SJSA1 (cell line): ENCODE measurements at regions not wholly inside any gene's neighbourhood (a gene's known extent, or its start where the extent isn't known, plus 50 kb on each side); places are given as distances from the start of the nearest gene placed in this dataset.
"Not testable (repeated sequence)": the region's sequence is repeated elsewhere in the genome, so short reads cannot be mapped to it uniquely, and the experiment has no call there.

Experiments used
- DNase-seq, 2 experiments: peaks; one replicate each; pipeline ENCODE4 v3.0.0-alpha.2; 2015 to 2020; ENCODE audit warnings: low spot score in 2 of 2, low read depth in 1 of 2
- H3K27ac ChIP-seq: fragments of 250-450 bp; sonication (Bioruptor Pico); 2 replicates; pipeline ENCODE4 v1.5.1; 2020; ENCODE audit warnings: mild to moderate bottlenecking, moderate library complexity
- H3K27me3 ChIP-seq: fragments of 250-450 bp; sonication (Bioruptor Pico); replicated peaks from 2 replicates; pipeline ENCODE4 v1.5.1; 2020; ENCODE audit warnings: mild to moderate bottlenecking, moderate library complexity
- H3K36me3 ChIP-seq: fragments of 250-450 bp; sonication (Bioruptor Pico); 2 replicates; pipeline ENCODE4 v1.5.1; 2020; ENCODE audit warnings: mild to moderate bottlenecking
- H3K4me1 ChIP-seq: fragments of 250-450 bp; sonication (Bioruptor Pico); replicated peaks from 2 replicates; pipeline ENCODE4 v1.6.1; 2021; ENCODE audit warnings: mild to moderate bottlenecking
- H3K4me3 ChIP-seq: fragments of 250-450 bp; sonication (Bioruptor Pico); 2 replicates; pipeline ENCODE4 v1.5.1; 2020; ENCODE audit warnings: mild to moderate bottlenecking
- H3K9me3 ChIP-seq: fragments of 250-450 bp; sonication (Bioruptor Pico); replicated peaks from 2 replicates; pipeline ENCODE4 v1.5.1; 2020; ENCODE audit warnings: mild to moderate bottlenecking

- no peaks in the 10 kb centered on the region for H3K36me3 ChIP-seq
- no peak overlapping the region for H3K4me3 ChIP-seq
- H3K27ac ChIP-seq, result no peak overlapping the region
- no peaks in the 10 kb centered on the region for H3K9me3 ChIP-seq
- no peaks in the 10 kb centered on the region for H3K4me1 ChIP-seq
- no peak for DNase-seq
- no peaks in the 10 kb centered on the region for H3K27me3 ChIP-seq
Observed at GRCh38 chr3:87498358-87499080, 222.1 kb upstream of the POU1F1 start.

DNA sequence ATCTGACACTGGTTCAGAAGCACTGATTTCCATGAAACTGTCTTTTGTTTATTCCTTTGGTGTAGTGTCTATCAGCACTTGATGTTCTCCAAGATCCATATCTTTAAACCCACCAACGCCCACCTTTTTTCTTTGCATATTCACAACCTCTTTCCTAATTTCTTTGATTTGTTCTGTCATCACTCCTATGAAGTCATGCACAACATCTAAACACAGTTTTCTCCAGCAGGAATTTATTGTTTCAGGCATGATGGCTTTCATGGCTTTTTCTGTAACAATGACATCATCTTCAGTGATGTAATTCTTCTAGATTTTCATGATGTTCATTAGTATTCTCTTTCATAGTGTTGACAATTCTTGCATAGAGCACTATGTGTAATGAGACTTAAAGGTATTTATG, 219.6 kb upstream of the POU1F1 start:
- no peaks in the 10 kb centered on the region for H3K27me3 ChIP-seq
- H3K27ac ChIP-seq, result no peak overlapping the region
- no peaks in the 10 kb centered on the region for H3K36me3 ChIP-seq
- no peaks in the 10 kb centered on the region for H3K9me3 ChIP-seq
- no peak for DNase-seq
- no peaks in the 10 kb centered on the region for H3K4me1 ChIP-seq
- no peak overlapping the region for H3K4me3 ChIP-seq

- no peaks in the 10 kb centered on the region for H3K4me1 ChIP-seq
- H3K27me3 ChIP-seq, result no peaks in the 10 kb centered on the region
- DNase-seq, result no peak
- H3K36me3 ChIP-seq, result no peaks in the 10 kb centered on the region
- H3K27ac ChIP-seq, result no peak overlapping the region
- H3K9me3 ChIP-seq, result no peaks in the 10 kb centered on the region
- no peak overlapping the region for H3K4me3 ChIP-seq
Observed at GRCh38 chr3:87494264-87494663, 217.9 kb upstream of the POU1F1 start.

DNA sequence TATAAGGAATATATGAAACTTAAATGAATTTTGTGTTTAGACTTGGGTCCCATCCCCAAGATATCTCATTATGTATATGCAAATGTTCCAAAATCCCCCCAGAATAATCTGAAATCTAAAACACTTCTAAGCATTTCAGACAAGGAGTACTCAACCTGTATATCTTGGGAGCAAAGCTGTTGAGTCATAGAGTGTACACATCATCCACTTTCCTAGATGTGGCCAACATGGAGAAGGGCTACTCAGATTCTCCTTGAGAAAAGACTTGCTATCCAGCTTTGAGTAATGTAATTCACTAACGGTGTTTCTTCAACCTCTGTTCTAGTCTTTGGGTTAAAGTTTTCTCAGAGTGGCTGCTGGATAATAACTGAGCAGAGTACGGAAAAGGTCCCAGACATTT, 215.5 kb upstream of the POU1F1 start:
- no peak for DNase-seq
- H3K4me3 ChIP-seq, result no peak overlapping the region
- H3K27me3 ChIP-seq, result no peaks in the 10 kb centered on the region
- H3K27ac ChIP-seq, result no peak overlapping the region
- no peaks in the 10 kb centered on the region for H3K4me1 ChIP-seq
- H3K36me3 ChIP-seq, result no peaks in the 10 kb centered on the region
- H3K9me3 ChIP-seq, result no peaks in the 10 kb centered on the region

GRCh38 chr3:87489892-87490291, 213.5 kb upstream of the POU1F1 start:
- Histone ChIP-seq H3K9me3 (no peaks in the 10 kb centered on the region), H3K27ac (no peak overlapping the region), H3K4me1 (no peaks in the 10 kb centered on the region), H3K4me3 (no peak overlapping the region), H3K27me3 (no peaks in the 10 kb centered on the region), H3K36me3 (no peaks in the 10 kb centered on the region)
- no peak for DNase-seq

DNA sequence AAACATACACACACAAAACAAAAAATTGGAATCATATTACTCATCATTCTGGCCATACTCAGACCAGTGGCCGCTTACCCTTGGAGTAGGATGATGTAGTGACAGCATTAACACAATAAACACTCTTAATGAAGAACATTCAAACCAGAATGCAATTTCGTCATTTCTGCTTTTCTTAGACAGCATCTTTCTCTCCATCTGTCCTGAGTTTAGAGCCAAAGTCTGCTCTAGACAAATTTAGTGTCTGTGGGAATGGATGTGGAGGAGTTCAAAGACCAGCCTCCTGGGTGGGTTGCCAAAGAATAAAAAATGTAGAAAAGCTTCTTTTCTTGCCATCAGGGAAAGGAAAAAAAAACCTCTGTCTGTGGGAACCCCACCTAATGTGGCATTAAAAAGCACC, 212.4 kb upstream of the POU1F1 start:
- no peaks in the 10 kb centered on the region for H3K4me1 ChIP-seq
- no peak overlapping the region for H3K27ac ChIP-seq
- no peak for DNase-seq
- no peak overlapping the region for H3K4me3 ChIP-seq
- no peaks in the 10 kb centered on the region for H3K27me3 ChIP-seq
- H3K9me3 ChIP-seq, result no peaks in the 10 kb centered on the region
- no peaks in the 10 kb centered on the region for H3K36me3 ChIP-seq

GRCh38 chr3:87486635-87487034, 210.3 kb upstream of the POU1F1 start:
- not testable (repeated sequence) for H3K27me3 ChIP-seq

DNA sequence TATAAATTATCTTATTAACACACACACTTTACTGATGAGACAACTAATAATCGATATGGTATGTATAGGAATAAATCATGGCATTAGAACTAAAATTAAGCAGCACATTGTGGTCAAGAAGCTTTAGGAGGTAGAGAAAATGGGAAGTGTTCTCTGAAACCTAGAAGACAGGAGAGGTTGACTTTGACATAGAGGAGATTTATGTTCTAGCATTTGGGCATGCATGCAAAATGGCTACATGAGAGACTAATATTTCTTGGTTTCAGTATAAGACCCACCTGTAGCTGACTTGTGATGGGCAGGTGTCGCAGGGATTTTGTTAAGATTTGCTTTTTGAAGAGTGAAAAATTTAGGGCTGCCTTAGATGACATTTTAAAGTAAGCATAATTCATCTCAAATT, 209.7 kb upstream of the POU1F1 start:
- Histone ChIP-seq H3K9me3 (no peaks in the 10 kb centered on the region), H3K4me1 (no peaks in the 10 kb centered on the region), H3K27ac (no peak overlapping the region), H3K4me3 (no peak overlapping the region), H3K36me3 (no peaks in the 10 kb centered on the region), H3K27me3 (no peaks in the 10 kb centered on the region)
- DNase-seq, result no peak

More at GRCh38 chr3:87486635-87487034, 210.3 kb upstream of the POU1F1 start:
- not testable (repeated sequence) for H3K4me3 ChIP-seq, H3K36me3 ChIP-seq, H3K9me3 ChIP-seq, H3K4me1 ChIP-seq, H3K27ac ChIP-seq, DNase-seq

GRCh38 chr3:87478716-87479115, 202.3 kb upstream of the POU1F1 start:
- no peak for DNase-seq
- Histone ChIP-seq H3K27me3 (no peaks in the 10 kb centered on the region), H3K4me3 (no peak overlapping the region), H3K9me3 (no peaks in the 10 kb centered on the region), H3K27ac (no peak overlapping the region), H3K36me3 (no peaks in the 10 kb centered on the region), H3K4me1 (no peaks in the 10 kb centered on the region)

GRCh38 chr3:87473944-87474343, 197.6 kb upstream of the POU1F1 start:
- no peak overlapping the region for H3K4me3 ChIP-seq
- H3K4me1 ChIP-seq, result no peaks in the 10 kb centered on the region
- H3K27me3 ChIP-seq, result no peaks in the 10 kb centered on the region
- H3K9me3 ChIP-seq, result no peaks in the 10 kb centered on the region
- H3K36me3 ChIP-seq, result no peaks in the 10 kb centered on the region
- no peak for DNase-seq
- no peak overlapping the region for H3K27ac ChIP-seq

DNA sequence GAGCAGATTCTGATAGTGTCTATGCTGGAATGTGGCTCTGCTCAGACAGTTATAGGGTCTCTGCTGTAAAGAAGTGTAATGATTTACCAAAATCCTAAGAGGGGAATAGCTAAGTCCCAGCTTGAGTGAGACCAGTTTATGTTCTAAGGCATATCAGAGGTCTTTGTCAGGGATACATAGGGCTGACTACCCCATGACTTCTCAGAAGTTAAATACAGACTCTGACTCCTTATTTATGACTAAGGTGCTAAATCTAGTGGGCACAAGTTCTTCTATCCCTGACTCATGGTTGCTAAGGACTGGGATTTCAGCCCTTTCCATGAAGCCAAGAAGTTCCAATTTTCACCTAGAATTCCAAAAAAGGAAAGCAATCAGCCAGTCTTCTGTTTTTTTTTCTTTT, 192.6 kb upstream of the POU1F1 start:
- Histone ChIP-seq H3K36me3 (no peaks in the 10 kb centered on the region), H3K4me1 (no peaks in the 10 kb centered on the region), H3K27me3 (no peaks in the 10 kb centered on the region), H3K9me3 (no peaks in the 10 kb centered on the region), H3K4me3 (no peak overlapping the region), H3K27ac (no peak overlapping the region)
- DNase-seq, result no peak

DNA sequence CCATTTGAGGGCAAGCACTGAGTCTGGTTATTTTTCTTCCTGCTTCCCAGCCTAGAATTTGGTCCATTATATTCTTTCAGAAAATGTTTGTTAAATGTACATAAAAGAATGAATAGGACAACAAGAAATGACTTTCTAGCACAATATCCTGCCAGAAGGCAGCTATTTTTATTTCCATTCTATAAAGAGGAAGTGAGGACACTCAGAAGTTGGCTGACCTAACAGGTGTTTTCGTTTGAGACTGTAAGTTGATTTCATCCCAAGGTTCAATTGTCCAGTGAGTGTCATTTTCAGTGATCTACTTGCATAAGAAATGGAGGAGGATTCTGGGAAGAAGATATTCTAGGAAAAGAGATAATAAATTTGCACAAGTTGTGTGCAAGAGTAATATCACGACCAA, 191.9 kb upstream of the POU1F1 start:
- Histone ChIP-seq H3K36me3 (no peaks in the 10 kb centered on the region), H3K4me1 (no peaks in the 10 kb centered on the region), H3K27ac (no peak overlapping the region), H3K27me3 (no peaks in the 10 kb centered on the region), H3K4me3 (no peak overlapping the region), H3K9me3 (no peaks in the 10 kb centered on the region)
- DNase-seq, result no peak

DNA sequence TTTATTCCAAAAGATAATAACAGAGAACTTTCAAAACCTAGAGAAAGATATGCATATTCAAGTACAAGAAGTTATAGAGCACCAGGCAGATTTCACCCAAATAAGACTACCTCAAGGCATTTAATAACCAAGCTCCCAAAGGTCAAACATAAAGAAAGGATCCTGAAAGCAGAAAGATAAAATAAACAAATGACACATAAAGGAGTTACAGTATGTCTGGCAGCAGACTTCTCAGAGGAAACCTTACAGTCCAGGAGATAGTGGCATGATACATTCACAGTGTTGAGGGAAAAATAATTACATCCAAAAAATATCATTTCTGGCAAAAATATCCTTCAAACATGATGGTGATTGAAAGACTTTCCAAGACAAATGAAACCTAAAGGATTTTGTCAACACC, 185.8 kb upstream of the POU1F1 start:
- H3K9me3 ChIP-seq, result no peaks in the 10 kb centered on the region

DNA sequence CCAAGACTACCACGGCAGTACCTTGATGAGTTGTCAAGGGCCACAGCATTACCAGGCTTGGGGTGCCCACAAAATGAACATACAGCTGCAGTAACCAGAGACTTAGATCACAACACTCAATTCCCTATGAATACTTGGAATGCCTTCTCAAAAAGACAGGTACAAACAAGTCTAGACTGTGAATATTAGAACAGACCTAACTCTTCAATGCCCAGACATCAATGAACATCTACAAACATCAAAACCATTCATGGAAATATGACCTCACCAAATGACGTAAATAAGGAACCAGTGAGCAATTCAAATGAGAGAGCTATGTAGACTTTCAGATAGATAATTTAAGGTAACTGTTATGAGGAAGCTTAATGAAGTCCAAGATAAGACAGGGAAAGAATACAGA, 185.1 kb upstream of the POU1F1 start:
- Histone ChIP-seq H3K9me3 (no peaks in the 10 kb centered on the region), H3K4me1 (no peaks in the 10 kb centered on the region), H3K27ac (no peak overlapping the region), H3K36me3 (no peaks in the 10 kb centered on the region), H3K4me3 (no peak overlapping the region), H3K27me3 (no peaks in the 10 kb centered on the region)
- no peak for DNase-seq

More for the DNA sequence above, 185.8 kb upstream of the POU1F1 start:
- Histone ChIP-seq H3K4me3 (no peak overlapping the region), H3K27ac (no peak overlapping the region), H3K36me3 (no peaks in the 10 kb centered on the region), H3K4me1 (no peaks in the 10 kb centered on the region), H3K27me3 (no peaks in the 10 kb centered on the region)
- DNase-seq, result no peak

DNA sequence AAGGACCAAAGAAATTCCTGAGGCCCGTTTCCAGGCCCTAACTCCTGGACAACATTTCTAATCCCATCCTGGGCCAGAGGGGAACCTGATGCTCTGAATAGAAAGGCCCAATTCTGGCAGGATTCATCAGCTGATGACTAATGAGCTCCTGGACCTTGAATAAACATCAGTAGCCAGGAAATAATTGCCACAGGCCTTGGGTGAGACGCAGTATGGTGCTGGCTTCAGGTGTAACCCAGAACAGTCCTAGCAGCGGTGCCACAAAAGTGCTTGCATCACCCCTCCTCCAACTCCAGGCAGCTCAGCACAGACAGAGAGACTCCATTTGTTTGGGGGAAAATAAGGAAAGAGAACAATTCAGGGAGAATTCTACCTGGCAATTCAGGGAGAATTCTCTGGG, 184.7 kb upstream of the POU1F1 start:
- Histone ChIP-seq H3K27me3 (no peaks in the 10 kb centered on the region), H3K4me3 (no peak overlapping the region), H3K36me3 (no peaks in the 10 kb centered on the region), H3K9me3 (no peaks in the 10 kb centered on the region), H3K4me1 (no peaks in the 10 kb centered on the region), H3K27ac (no peak overlapping the region)
- no peak for DNase-seq
